Activated T-cell treated with anti-CD3 and anti-CD28 coated beads, Interleukin-2, amount 50 U/mL, for 4 hours (primary cell): ENCODE measurements at regions not wholly inside any gene's neighbourhood (a gene's known extent, or its start where the extent isn't known, plus 50 kb on each side); places are given as distances from the start of the nearest gene placed in this dataset.

Source experiments
- ATAC-seq, 2 donors: fragments of 200-7000 bp; cut with Tn5 transposase; one replicate each; pipeline ENCODE4 v1.10.0; 2021
- DNase-seq: peaks from one replicate; pipeline ENCODE4 v3.0.0-alpha.2; 2020
- H3K27me3 Mint-ChIP-seq: one replicate; pipeline ENCODE4 v1.8.0; 2021; ENCODE audit warnings: low read depth, mixed read lengths
- H3K36me3 Mint-ChIP-seq: one replicate; pipeline ENCODE4 v1.8.0; 2022; ENCODE audit warnings: mixed read lengths; ENCODE audit not compliant: insufficient read depth
- H3K4me1 Mint-ChIP-seq: one replicate; pipeline ENCODE4 v1.8.0; 2021; ENCODE audit warnings: low read depth, mixed read lengths
- H3K4me3 Mint-ChIP-seq: one replicate; pipeline ENCODE4 v1.8.0; 2021; ENCODE audit warnings: mild to moderate bottlenecking, moderate library complexity, mixed read lengths
- H3K9me3 Mint-ChIP-seq: one replicate; pipeline ENCODE4 v1.8.0; 2021; ENCODE audit warnings: mixed read lengths

GRCh38 chr5:118653872-118654271, 334.5 kb downstream of the DTWD2 start:
- H3K9me3 Mint-ChIP-seq, result peaks cover 23% of the 10 kb centered on the region
- H3K4me3 Mint-ChIP-seq, result no peak overlapping the region
- ATAC-seq, result no peak
- H3K27me3 Mint-ChIP-seq, result no peaks in the 10 kb centered on the region
- no peaks in the 10 kb centered on the region for H3K36me3 Mint-ChIP-seq
- H3K4me1 Mint-ChIP-seq, result no peaks in the 10 kb centered on the region
- no peak for DNase-seq

- Mint-ChIP-seq H3K36me3 (no peaks in the 10 kb centered on the region), H3K9me3 (peaks cover 16% of the 10 kb centered on the region), H3K4me1 (no peaks in the 10 kb centered on the region), H3K4me3 (no peak overlapping the region), H3K27me3 (no peaks in the 10 kb centered on the region)
- DNase-seq, result no peak
- no peak for ATAC-seq
Observed at GRCh38 chr5:118653183-118653582, 335.2 kb downstream of the DTWD2 start.

- Mint-ChIP-seq H3K9me3 (peaks cover 2% of the 10 kb centered on the region), H3K4me3 (no peak overlapping the region), H3K36me3 (no peaks in the 10 kb centered on the region), H3K4me1 (no peaks in the 10 kb centered on the region), H3K27me3 (no peaks in the 10 kb centered on the region)
- ATAC-seq (no peak), DNase-seq (no peak)
Observed at GRCh38 chr5:118651002-118651401, 337.3 kb downstream of the DTWD2 start.

- ATAC-seq (no peak), DNase-seq (no peak)
- Mint-ChIP-seq H3K9me3 (peaks cover 5% of the 10 kb centered on the region), H3K36me3 (no peaks in the 10 kb centered on the region), H3K4me1 (no peaks in the 10 kb centered on the region), H3K27me3 (no peaks in the 10 kb centered on the region), H3K4me3 (no peak overlapping the region)
Observed at GRCh38 chr5:118647587-118647986, 340.8 kb downstream of the DTWD2 start.

GRCh38 chr5:118646917-118647316, 341.4 kb downstream of the DTWD2 start:
- Mint-ChIP-seq H3K4me3 (no peak overlapping the region), H3K27me3 (no peaks in the 10 kb centered on the region), H3K4me1 (no peaks in the 10 kb centered on the region), H3K9me3 (peaks cover 5% of the 10 kb centered on the region), H3K36me3 (no peaks in the 10 kb centered on the region)
- ATAC-seq (no peak), DNase-seq (no peak)

- ATAC-seq, result no peak
- no peaks in the 10 kb centered on the region for H3K27me3 Mint-ChIP-seq
- DNase-seq, result no peak
- no peaks in the 10 kb centered on the region for H3K4me1 Mint-ChIP-seq
- no peaks in the 10 kb centered on the region for H3K36me3 Mint-ChIP-seq
- no peak overlapping the region for H3K4me3 Mint-ChIP-seq
- peaks cover 28% of the 10 kb centered on the region for H3K9me3 Mint-ChIP-seq
Observed at GRCh38 chr5:118637947-118638670, 350.2 kb downstream of the DTWD2 start.

GRCh38 chr5:118628660-118629354, 359.5 kb downstream of the DTWD2 start:
- no peak for ATAC-seq
- no peak overlapping the region for H3K4me3 Mint-ChIP-seq
- H3K36me3 Mint-ChIP-seq, result no peaks in the 10 kb centered on the region
- H3K9me3 Mint-ChIP-seq, result peaks cover 7% of the 10 kb centered on the region
- no peak for DNase-seq
- no peaks in the 10 kb centered on the region for H3K4me1 Mint-ChIP-seq
- H3K27me3 Mint-ChIP-seq, result no peaks in the 10 kb centered on the region

- Mint-ChIP-seq H3K27me3 (no peaks in the 10 kb centered on the region), H3K4me1 (no peaks in the 10 kb centered on the region), H3K36me3 (no peaks in the 10 kb centered on the region), H3K4me3 (no peak overlapping the region), H3K9me3 (no peaks in the 10 kb centered on the region)
- ATAC-seq, result no peak
- DNase-seq, result no peak
Observed at GRCh38 chr5:118620233-118620632, 368.1 kb downstream of the DTWD2 start.

GRCh38 chr5:118619823-118620222, 368.5 kb downstream of the DTWD2 start:
- ATAC-seq (no peak), DNase-seq (no peak)
- Mint-ChIP-seq H3K4me3 (no peak overlapping the region), H3K27me3 (no peaks in the 10 kb centered on the region), H3K4me1 (no peaks in the 10 kb centered on the region), H3K36me3 (no peaks in the 10 kb centered on the region), H3K9me3 (no peaks in the 10 kb centered on the region)

- ATAC-seq, result no peak
- no peaks in the 10 kb centered on the region for H3K36me3 Mint-ChIP-seq
- H3K4me3 Mint-ChIP-seq, result no peak overlapping the region
- no peak for DNase-seq
- H3K9me3 Mint-ChIP-seq, result no peaks in the 10 kb centered on the region
- no peaks in the 10 kb centered on the region for H3K4me1 Mint-ChIP-seq
- no peaks in the 10 kb centered on the region for H3K27me3 Mint-ChIP-seq
Observed at GRCh38 chr5:118616281-118616680, 372.1 kb downstream of the DTWD2 start.

- Mint-ChIP-seq H3K27me3 (no peaks in the 10 kb centered on the region), H3K4me3 (no peak overlapping the region), H3K9me3 (no peaks in the 10 kb centered on the region), H3K4me1 (no peaks in the 10 kb centered on the region), H3K36me3 (no peaks in the 10 kb centered on the region)
- DNase-seq (no peak), ATAC-seq (no peak)
Observed at GRCh38 chr5:118614731-118615456, 373.5 kb downstream of the DTWD2 start.

- Mint-ChIP-seq H3K4me1 (no peaks in the 10 kb centered on the region), H3K9me3 (no peaks in the 10 kb centered on the region), H3K4me3 (no peak overlapping the region), H3K36me3 (no peaks in the 10 kb centered on the region), H3K27me3 (no peaks in the 10 kb centered on the region)
- no peak for DNase-seq
- ATAC-seq, result no peak
Observed at GRCh38 chr5:118611332-118611945, 376.9 kb downstream of the DTWD2 start.

GRCh38 chr5:118606940-118607339, 381.4 kb downstream of the DTWD2 start:
- Mint-ChIP-seq H3K36me3 (no peaks in the 10 kb centered on the region), H3K27me3 (no peaks in the 10 kb centered on the region), H3K4me1 (no peaks in the 10 kb centered on the region), H3K4me3 (no peak overlapping the region), H3K9me3 (no peaks in the 10 kb centered on the region)
- no peak for DNase-seq
- no peak for ATAC-seq

GRCh38 chr5:118605761-118606160, 382.6 kb downstream of the DTWD2 start:
- Mint-ChIP-seq H3K27me3 (no peaks in the 10 kb centered on the region), H3K4me3 (no peak overlapping the region), H3K4me1 (no peaks in the 10 kb centered on the region), H3K9me3 (no peaks in the 10 kb centered on the region), H3K36me3 (no peaks in the 10 kb centered on the region)
- no peak for DNase-seq
- no peak for ATAC-seq
